T-helper 2 cell treated with Interferon-gamma antibody and Interleukin-4, amounts not matched to agents 100 ng/mL and 5 ng/mL, for 36 hours (primary cell): ENCODE measurements at regions not wholly inside any gene's neighbourhood (a gene's known extent, or its start where the extent isn't known, plus 50 kb on each side); places are given as distances from the start of the nearest gene placed in this dataset.

Experiments
- intact Hi-C: fragments of 100-400 bp; cut with micrococcal nuclease; formaldehyde crosslinking; loops from one replicate; pipeline ENCODE4 v1.15.1; 2023

- intact Hi-C loops: no loop called here
Observed at GRCh38 chrX:121102101-121102500, 54.7 kb downstream of the GLUD2 start.

- intact Hi-C loops: no loop called here
Observed at GRCh38 chrX:121103381-121103780, 56.0 kb downstream of the GLUD2 start.

- intact Hi-C loops: no loop called here
Observed at GRCh38 chrX:121106484-121107235, 59.2 kb downstream of the GLUD2 start.

GRCh38 chrX:121109986-121110385, 62.6 kb downstream of the GLUD2 start:
- intact Hi-C loops: no loop called here

- intact Hi-C loops: no loop called here
Observed at GRCh38 chrX:121110536-121110935, 63.1 kb downstream of the GLUD2 start.

GRCh38 chrX:121114691-121115090, 67.3 kb downstream of the GLUD2 start:
- intact Hi-C loops: no loop called here

GRCh38 chrX:121120690-121121605, 73.5 kb downstream of the GLUD2 start:
- intact Hi-C loops: no loop called here

- intact Hi-C loops: no loop called here
Observed at GRCh38 chrX:121122332-121122731, 74.9 kb downstream of the GLUD2 start.

GRCh38 chrX:121128925-121129877, 81.8 kb downstream of the GLUD2 start:
- intact Hi-C loops: no loop called here

GRCh38 chrX:121132675-121133074, 85.3 kb downstream of the GLUD2 start:
- intact Hi-C loops: no loop called here

GRCh38 chrX:121135488-121136207, 88.2 kb downstream of the GLUD2 start:
- intact Hi-C loops: no loop called here

GRCh38 chrX:121146059-121146628, 98.7 kb downstream of the GLUD2 start:
- intact Hi-C loops: no loop called here

GRCh38 chrX:121150217-121150616, 102.8 kb downstream of the GLUD2 start:
- intact Hi-C loops: no loop called here

GRCh38 chrX:121151293-121151692, 103.9 kb downstream of the GLUD2 start:
- intact Hi-C loops: no loop called here

- intact Hi-C loops: no loop called here
Observed at GRCh38 chrX:121154858-121155404, 107.5 kb downstream of the GLUD2 start.

GRCh38 chrX:121160987-121161386, 113.6 kb downstream of the GLUD2 start:
- intact Hi-C loops: loop anchor here (5.0 kb wide), 2 partner anchors 146 to 369 kb away; no protein-coding TSS in a partner anchor

- intact Hi-C loops: loop anchor here (5.0 kb wide), 2 partner anchors 146 to 369 kb away; no protein-coding TSS in a partner anchor
Observed at GRCh38 chrX:121161501-121161933, 114.1 kb downstream of the GLUD2 start.

- intact Hi-C loops: loop anchor here (5.0 kb wide), 2 partner anchors 144 to 371 kb away; no protein-coding TSS in a partner anchor
Observed at GRCh38 chrX:121163443-121163842, 116.0 kb downstream of the GLUD2 start.

- intact Hi-C loops: no loop called here
Observed at GRCh38 chrX:121165930-121166359, 118.5 kb downstream of the GLUD2 start.
